ENCODE measurements at regions not wholly inside any gene's neighbourhood (a gene's known extent, or its start where the extent isn't known, plus 50 kb on each side); places are given as distances from the start of the nearest gene placed in this dataset.

- H3K4me2 ChIP-seq (ENCODE audit: insufficient read depth, low read length) = peak overlapping the region; percentile 24
- TF ChIP-seq CTCF (IDR thresholded peaks at IDR 0.05; ENCODE audit: extremely low read depth, low read depth, low read length) = no peak
- H3K27ac ChIP-seq (ENCODE audit: low read depth, low read length) = no peak overlapping the region
These were observed 53.3 kb upstream of the SPATA31D4 start for GRCh38 chr9:81874931-81875330.

GRCh38 chr9:81877047-81877446 is 51.2 kb upstream of the SPATA31D4 start:
- DNase-seq (ENCODE audit: insufficient read length, low spot score, missing footprints) = no peak
- Histone ChIP-seq H3K4me2 (ENCODE audit: insufficient read depth, low read length) (no peak overlapping the region), H3K27me3 (ENCODE audit: insufficient read depth, low read length) (no peaks in the 10 kb centered on the region), H3K4me1 (ENCODE audit: insufficient read depth, low read length) (peaks cover 4% of the 10 kb centered on the region), H3K79me2 (ENCODE audit: insufficient read depth, low read length) (no peaks in the 10 kb centered on the region), H3K4me3 (ENCODE audit: insufficient read depth, low read length) (no peak overlapping the region), H3K9me3 (ENCODE audit: low read depth, low read length) (no peaks in the 10 kb centered on the region), H3K27ac (ENCODE audit: low read depth, low read length) (no peak overlapping the region), H2AFZ (ENCODE audit: low read length) (no peak overlapping the region), H3K36me3 (ENCODE audit: insufficient read depth, low read length) (no peaks in the 10 kb centered on the region), H4K20me1 (ENCODE audit: insufficient read depth, low read length) (no peaks in the 10 kb centered on the region)
- TF ChIP-seq CTCF (IDR thresholded peaks at IDR 0.05; ENCODE audit: extremely low read depth, low read depth, low read length) = no peak

More at GRCh38 chr9:81874931-81875330, 53.3 kb upstream of the SPATA31D4 start:
- no peaks in the 10 kb centered on the region for H4K20me1 ChIP-seq (ENCODE audit: insufficient read depth, low read length)
- peaks cover 11% of the 10 kb centered on the region for H3K4me1 ChIP-seq (ENCODE audit: insufficient read depth, low read length)
- no peaks in the 10 kb centered on the region for H3K9me3 ChIP-seq (ENCODE audit: low read depth, low read length)
- peak; percentile 46 for DNase-seq (ENCODE audit: insufficient read length, low spot score, missing footprints)
- H3K27me3 ChIP-seq (ENCODE audit: insufficient read depth, low read length) = no peaks in the 10 kb centered on the region
- no peaks in the 10 kb centered on the region for H3K36me3 ChIP-seq (ENCODE audit: insufficient read depth, low read length)
- no peaks in the 10 kb centered on the region for H3K79me2 ChIP-seq (ENCODE audit: insufficient read depth, low read length)
- peak overlapping the region; percentile 25 for H2AFZ ChIP-seq (ENCODE audit: low read length)
- no peak overlapping the region for H3K4me3 ChIP-seq (ENCODE audit: insufficient read depth, low read length)
